Keratinocyte (primary cell): ENCODE measurements at regions not wholly inside any gene's neighbourhood (a gene's known extent, or its start where the extent isn't known, plus 50 kb on each side); places are given as distances from the start of the nearest gene placed in this dataset.

Source experiments
- DNase-seq: peaks from one replicate; pipeline ENCODE4 v3.0.0-alpha.2; 2011; ENCODE audit warnings: low read depth, missing footprints, low spot score
- FAIRE-seq: peaks from 2 replicates; lab custom pipeline; 2011; peaks lifted over from hg19 to GRCh38; lab: Jason Lieb, UNC
- H2AFZ ChIP-seq: 2 replicates; pipeline ENCODE4 v1.6.0; 2012; ENCODE audit warnings: low read length, control low read depth, inconsistent platforms; ENCODE audit not compliant: control insufficient read depth
- H3K27ac ChIP-seq: 2 replicates; pipeline ENCODE4 v1.5.1; 2011; ENCODE audit warnings: low read length; ENCODE audit not compliant: control insufficient read depth, insufficient read depth
- H3K27me3 ChIP-seq: 3 replicates; pipeline ENCODE4 v1.6.0; 2011; ENCODE audit warnings: low read length; ENCODE audit not compliant: control insufficient read depth, insufficient read depth; ENCODE audit errors: extremely low read depth
- H3K36me3 ChIP-seq, 2 experiments: 2 replicates in 1 of 2; 3 replicates in 1 of 2; pipeline ENCODE4 v1.5.1; 2011; ENCODE audit warnings: low read length in 2 of 2, mild to moderate bottlenecking in 1 of 2; ENCODE audit not compliant: control insufficient read depth in 2 of 2, insufficient read depth in 2 of 2; ENCODE audit errors: extremely low read depth in 1 of 2
- H3K4me1 ChIP-seq: 3 replicates; pipeline ENCODE4 v1.5.1; 2011; ENCODE audit warnings: low read length; ENCODE audit not compliant: control insufficient read depth, insufficient read depth; ENCODE audit errors: extremely low read depth
- H3K4me2 ChIP-seq: 3 replicates; pipeline ENCODE4 v1.6.0; 2011; ENCODE audit warnings: low read depth, low read length; ENCODE audit not compliant: control insufficient read depth, insufficient read depth; ENCODE audit errors: extremely low read depth
- H3K4me3 ChIP-seq, 3 experiments: fragments of 200-600 bp in 1 of 3; sonication (generic) in 1 of 3; 2 replicates in 2 of 3; 3 replicates in 1 of 3; pipeline ENCODE4 v1.5.1; 2011 to 2016; ENCODE audit warnings: low read length in 3 of 3, mild to moderate bottlenecking in 3 of 3, control low read depth in 2 of 3, inconsistent platforms in 1 of 3, low read depth in 1 of 3, mixed read lengths in 1 of 3, mixed run types in 1 of 3, moderate library complexity in 1 of 3; ENCODE audit not compliant: control insufficient read depth in 2 of 3, insufficient read depth in 2 of 3; ENCODE audit errors: extremely low read depth in 1 of 3
- H3K79me2 ChIP-seq: 2 replicates; pipeline ENCODE4 v1.6.0; 2012; ENCODE audit warnings: low read length; ENCODE audit not compliant: control insufficient read depth, insufficient read depth
- H3K9ac ChIP-seq: 3 replicates; pipeline ENCODE4 v1.6.0; 2011; ENCODE audit warnings: low read length; ENCODE audit not compliant: control insufficient read depth, insufficient read depth; ENCODE audit errors: extremely low read depth
- H3K9me1 ChIP-seq: 3 replicates; pipeline ENCODE4 v1.6.0; 2011; ENCODE audit warnings: low read length; ENCODE audit not compliant: control insufficient read depth, insufficient read depth; ENCODE audit errors: extremely low read depth
- H3K9me3 ChIP-seq: 2 replicates; pipeline ENCODE4 v1.5.1; 2012; ENCODE audit warnings: low read depth, low read length; ENCODE audit not compliant: control insufficient read depth
- H4K20me1 ChIP-seq: 3 replicates; pipeline ENCODE4 v1.6.0; 2011; ENCODE audit warnings: low read length; ENCODE audit not compliant: control insufficient read depth, insufficient read depth; ENCODE audit errors: extremely low read depth
- CTCF ChIP-seq, 3 experiments: IDR thresholded peaks in 1 of 3; conservative IDR thresholded peaks in 1 of 3; optimal IDR thresholded peaks in 1 of 3; 2 replicates in 2 of 3; 3 replicates in 1 of 3; pipeline versions ENCODE3 to v1.5.1; 2011; ENCODE audit warnings: low read length in 3 of 3, mild to moderate bottlenecking in 3 of 3, moderate library complexity in 2 of 3, control low read depth in 1 of 3, inconsistent platforms in 1 of 3; ENCODE audit not compliant: insufficient read depth in 2 of 3; ENCODE audit errors: extremely low read depth in 1 of 3
- EZH2 ChIP-seq: IDR thresholded peaks from one replicate; pipeline ENCODE4 v1.6.1; 2012; ENCODE audit warnings: inconsistent platforms, mild to moderate bottlenecking, low read length, moderate library complexity
- dilution Hi-C: fragments of 300-500 bp; cut with MboI; formaldehyde crosslinking; loops from one replicate; pipeline ENCODE4 v1.7.0; 2020; ENCODE audit warnings: low sequenced_read_pairs; ENCODE audit not compliant: extremely low pct_ligation_motif_present

GRCh38 chr12:65533177-65533883, 254.8 kb downstream of the MSRB3 start:
- TF ChIP-seq CTCF (optimal IDR thresholded peaks at IDR 0.05 in 1 of 3, IDR thresholded peaks at IDR 0.05 in 1 of 3, conservative IDR thresholded peaks at IDR 0.05 in 1 of 3; ENCODE audit: extremely low read depth in 1 of 3, insufficient read depth in 2 of 3, low read length in 3 of 3) = no peak
- no peak for TF ChIP-seq EZH2
- Histone ChIP-seq H3K79me2 (no peaks in the 10 kb centered on the region), H4K20me1 (no peaks in the 10 kb centered on the region), H3K4me3 (no peak overlapping the region), H3K4me2 (peak overlapping the region; percentile 29), H2AFZ (no peak overlapping the region), H3K36me3 (no peaks in the 10 kb centered on the region), H3K27ac (peak overlapping the region; percentile 11), H3K9me3 (peaks cover 2% of the 10 kb centered on the region), H3K27me3 (no peaks in the 10 kb centered on the region), H3K9ac (no peak overlapping the region), H3K4me1 (peaks cover 50% of the 10 kb centered on the region), H3K9me1 (no peaks in the 10 kb centered on the region)
- dilution Hi-C loops = no loop called here
- FAIRE-seq = no peak
- no peak for DNase-seq

GRCh38 chr12:65534238-65534841, 255.9 kb downstream of the MSRB3 start:
- H4K20me1 ChIP-seq = no peaks in the 10 kb centered on the region
- TF ChIP-seq CTCF (optimal IDR thresholded peaks at IDR 0.05 in 1 of 3, IDR thresholded peaks at IDR 0.05 in 1 of 3, conservative IDR thresholded peaks at IDR 0.05 in 1 of 3; ENCODE audit: extremely low read depth in 1 of 3, insufficient read depth in 2 of 3, low read length in 3 of 3) (no peak), EZH2 (no peak)
- no peaks in the 10 kb centered on the region for H3K79me2 ChIP-seq
- H3K27ac ChIP-seq = no peak overlapping the region
- no peaks in the 10 kb centered on the region for H3K36me3 ChIP-seq
- no peaks in the 10 kb centered on the region for H3K27me3 ChIP-seq
- no peak overlapping the region for H3K4me2 ChIP-seq
- H2AFZ ChIP-seq = no peak overlapping the region
- H3K9ac ChIP-seq = no peak overlapping the region
- no peaks in the 10 kb centered on the region for H3K9me1 ChIP-seq
- H3K4me3 ChIP-seq = no peak overlapping the region
- DNase-seq (no peak), FAIRE-seq (no peak)
- H3K4me1 ChIP-seq = peaks cover 52% of the 10 kb centered on the region
- no peaks in the 10 kb centered on the region for H3K9me3 ChIP-seq
- dilution Hi-C loops = no loop called here
